Gastrocnemius medialis (tissue), 4 donors: ENCODE measurements at regions not wholly inside any gene's neighbourhood (a gene's known extent, or its start where the extent isn't known, plus 50 kb on each side); places are given as distances from the start of the nearest gene placed in this dataset.

Source experiments
- POLR2A ChIP-seq, 2 donors: fragments of 450-650 bp; IDR thresholded peaks; one replicate each; pipeline ENCODE4 v1.6.1; 2017; ENCODE audit warnings: antibody characterized with exemption in 2 of 2, mild to moderate bottlenecking in 2 of 2, moderate library complexity in 2 of 2
- TF ChIP-seq, protein P1 (sequence below), 5 experiments: fragments of 450-650 bp in 3 of 5; fragments of 200-600 bp in 2 of 5; sonication (generic) in 2 of 5; IDR thresholded peaks in 4 of 5; conservative IDR thresholded peaks in 1 of 5; 1 replicate in 4 of 5; 2 replicates in 1 of 5; pipeline ENCODE4 v1.5.1; 2016 to 2019; ENCODE audit warnings: antibody characterized with exemption in 5 of 5, mild to moderate bottlenecking in 3 of 5, moderate library complexity in 3 of 5

DNA sequence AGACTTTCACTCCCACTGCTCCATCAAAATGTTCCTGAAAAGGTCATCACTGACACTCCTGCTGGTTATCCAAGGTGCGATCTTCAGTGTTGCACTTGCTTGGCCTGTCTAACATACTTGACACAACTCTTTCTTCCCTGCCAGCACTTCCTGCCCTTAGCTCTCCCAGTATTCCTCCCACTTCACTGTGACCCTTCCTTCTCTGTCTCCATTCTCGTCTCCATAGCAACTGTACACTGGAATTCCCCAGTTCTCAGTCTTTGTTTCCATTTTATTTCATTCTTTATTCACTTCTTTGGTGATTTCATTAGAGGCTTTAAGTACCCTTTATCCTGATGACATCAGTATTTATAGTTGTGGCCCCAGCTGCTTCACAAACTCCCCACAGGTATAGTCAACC is 333.0 kb downstream of the IRS1 start:
- no peak for TF ChIP-seq POLR2A (IDR thresholded peaks at IDR 0.05)
- TF ChIP-seq, protein P1, sequence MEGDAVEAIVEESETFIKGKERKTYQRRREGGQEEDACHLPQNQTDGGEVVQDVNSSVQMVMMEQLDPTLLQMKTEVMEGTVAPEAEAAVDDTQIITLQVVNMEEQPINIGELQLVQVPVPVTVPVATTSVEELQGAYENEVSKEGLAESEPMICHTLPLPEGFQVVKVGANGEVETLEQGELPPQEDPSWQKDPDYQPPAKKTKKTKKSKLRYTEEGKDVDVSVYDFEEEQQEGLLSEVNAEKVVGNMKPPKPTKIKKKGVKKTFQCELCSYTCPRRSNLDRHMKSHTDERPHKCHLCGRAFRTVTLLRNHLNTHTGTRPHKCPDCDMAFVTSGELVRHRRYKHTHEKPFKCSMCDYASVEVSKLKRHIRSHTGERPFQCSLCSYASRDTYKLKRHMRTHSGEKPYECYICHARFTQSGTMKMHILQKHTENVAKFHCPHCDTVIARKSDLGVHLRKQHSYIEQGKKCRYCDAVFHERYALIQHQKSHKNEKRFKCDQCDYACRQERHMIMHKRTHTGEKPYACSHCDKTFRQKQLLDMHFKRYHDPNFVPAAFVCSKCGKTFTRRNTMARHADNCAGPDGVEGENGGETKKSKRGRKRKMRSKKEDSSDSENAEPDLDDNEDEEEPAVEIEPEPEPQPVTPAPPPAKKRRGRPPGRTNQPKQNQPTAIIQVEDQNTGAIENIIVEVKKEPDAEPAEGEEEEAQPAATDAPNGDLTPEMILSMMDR (IDR thresholded peaks at IDR 0.05 in 4 of 5, conservative IDR thresholded peaks at IDR 0.05 in 1 of 5): no peak
